HepG2 (cell line): ENCODE measurements at regions not wholly inside any gene's neighbourhood (a gene's known extent, or its start where the extent isn't known, plus 50 kb on each side); places are given as distances from the start of the nearest gene placed in this dataset.
A peak's percentile ranks its signal among the peaks of the same experiment; 100 is the strongest.

Source experiments
- ATAC-seq: fragments of 200-7000 bp; cut with Tn5 transposase; 3 replicates; pipeline ENCODE4 v1.9.1; 2020; ENCODE audit warnings: mild to moderate bottlenecking, moderate library complexity
- BruUV-seq: library from RNA; stranded (reverse); fragments of 400-500 nt; replicated peaks from 2 replicates; lab custom pipeline; 2021; lab: Mats Ljungman, UMichigan
- CTCF ChIA-PET: fragments of 300-600 bp; formaldehyde crosslinking; extraction: SDS; loops from one replicate; lab custom pipeline; 2021; ENCODE audit warnings: low total read pairs, inconsistent platforms, low intra/inter-chr PET ratio; lab: Yijun Ruan, JAX
- POLR2A ChIA-PET: fragments of 350-600 bp; sonication (Branson Sonifier 250); formaldehyde crosslinking; loops from one replicate; lab custom pipeline; 2020; ENCODE audit warnings: antibody characterized with exemption, inconsistent platforms; lab: Yijun Ruan, JAX
- DNase-seq: peaks from one replicate; pipeline ENCODE4 v3.0.0-alpha.2; 2015; ENCODE audit warnings: low spot score
- FAIRE-seq: peaks from 3 replicates; lab custom pipeline; 2011; peaks lifted over from hg19 to GRCh38; lab: Jason Lieb, UNC
- H2AFZ ChIP-seq: one replicate; pipeline ENCODE4 v1.6.1; 2011; ENCODE audit warnings: low read length, inconsistent platforms
- H3K27ac ChIP-seq: fragments of 300-600 bp; 3 replicates; pipeline ENCODE4 v1.8.0; 2011; ENCODE audit warnings: mixed run types, mild to moderate bottlenecking, mixed read lengths, low read length, inconsistent platforms; ENCODE audit not compliant: insufficient read depth; ENCODE audit errors: extremely low read length
- H3K27me3 ChIP-seq, 2 experiments: fragments of 200-600 bp in 1 of 2; 2 replicates in 1 of 2; 3 replicates in 1 of 2; pipeline versions ENCODE4 v1.6.0 to v1.8.0; 2011; ENCODE audit warnings: low read length in 2 of 2, mild to moderate bottlenecking in 2 of 2, moderate library complexity in 2 of 2, inconsistent platforms in 1 of 2; ENCODE audit not compliant: insufficient read depth in 2 of 2, control insufficient read depth in 1 of 2
- H3K36me3 ChIP-seq, 2 experiments: fragments of 200-600 bp in 1 of 2; replicated peaks in 1 of 2; 2 replicates in 1 of 2; 3 replicates in 1 of 2; pipeline versions ENCODE4 v1.5.1 to v1.8.0; 2011; ENCODE audit warnings: low read length in 2 of 2, inconsistent platforms in 1 of 2; ENCODE audit not compliant: insufficient read depth in 2 of 2, control insufficient read depth in 1 of 2
- H3K4me1 ChIP-seq: 2 replicates; pipeline ENCODE4 v1.5.1; 2012; ENCODE audit warnings: low read length, inconsistent platforms; ENCODE audit not compliant: insufficient read depth
- H3K4me2 ChIP-seq: 2 replicates; pipeline ENCODE4 v1.6.0; 2011; ENCODE audit warnings: low read depth, low read length, inconsistent platforms
- H3K4me3 ChIP-seq, 3 experiments: fragments of 200-600 bp in 1 of 3; sonication (generic), shearing (Covaris generic) in 1 of 3; replicated peaks in 1 of 3; 2 replicates each; pipeline ENCODE4 v1.5.1; 2011 to 2016; ENCODE audit warnings: low read length in 3 of 3, inconsistent platforms in 2 of 3, low read depth in 2 of 3, mild to moderate bottlenecking in 2 of 3, control low read depth in 1 of 3, mixed read lengths in 1 of 3; ENCODE audit not compliant: insufficient read depth in 1 of 3
- H3K79me2 ChIP-seq: one replicate; pipeline ENCODE4 v1.6.1; 2011; ENCODE audit warnings: low read length, inconsistent platforms; ENCODE audit not compliant: insufficient read depth
- H3K9ac ChIP-seq: 2 replicates; pipeline ENCODE4 v1.6.0; 2011; ENCODE audit warnings: mild to moderate bottlenecking, low read depth, low read length, inconsistent platforms; ENCODE audit not compliant: insufficient read depth
- H3K9me3 ChIP-seq: 2 replicates; pipeline ENCODE4 v1.5.1; 2012; ENCODE audit warnings: mild to moderate bottlenecking, low read length
- H4K20me1 ChIP-seq: 2 replicates; pipeline ENCODE4 v1.6.0; 2011; ENCODE audit warnings: inconsistent platforms, mild to moderate bottlenecking, low read length, moderate library complexity; ENCODE audit not compliant: insufficient read depth
- ARID2 ChIP-seq: sonication (generic); formaldehyde crosslinking; IDR thresholded peaks from 2 replicates; pipeline ENCODE4 v1.8.1; 2022; ENCODE audit warnings: mild to moderate bottlenecking, missing genetic modification reagents, borderline replicate concordance
- JDP2 ChIP-seq: sonication (generic); formaldehyde crosslinking; IDR thresholded peaks from 2 replicates; pipeline ENCODE4 v1.8.1; 2022; ENCODE audit warnings: missing genetic modification reagents, borderline replicate concordance
- NCOR1 ChIP-seq: fragments of 200-600 bp; sonication (generic); IDR thresholded peaks from 2 replicates; pipeline ENCODE4 v1.7.0; 2017; ENCODE audit warnings: antibody characterized with exemption, low read length, borderline replicate concordance
- ZFP36L1 ChIP-seq: sonication (generic); formaldehyde crosslinking; IDR thresholded peaks from 2 replicates; pipeline ENCODE4 v1.8.0; 2022; ENCODE audit warnings: mild to moderate bottlenecking, missing genetic modification reagents, moderate library complexity
- ZNF280B ChIP-seq: sonication (generic); formaldehyde crosslinking; IDR thresholded peaks from 2 replicates; pipeline ENCODE4 v1.5.0; 2020; ENCODE audit warnings: missing genetic modification reagents, mild to moderate bottlenecking, borderline replicate concordance
- ZNF317 ChIP-seq: sonication (generic); formaldehyde crosslinking; IDR thresholded peaks from 2 replicates; pipeline ENCODE4 v1.5.0; 2020; ENCODE audit warnings: mild to moderate bottlenecking, missing genetic modification reagents
- ZNF337 ChIP-seq: sonication (generic); formaldehyde crosslinking; IDR thresholded peaks from 2 replicates; pipeline ENCODE4 v1.5.1; 2020; ENCODE audit warnings: missing genetic modification reagents, low read depth, mild to moderate bottlenecking, borderline replicate concordance
- ZNF546 ChIP-seq: sonication (generic); formaldehyde crosslinking; conservative IDR thresholded peaks from 2 replicates; pipeline ENCODE4 v1.8.1; 2023; ENCODE audit warnings: mild to moderate bottlenecking, missing genetic modification reagents
- ZNF570 ChIP-seq: sonication (generic); formaldehyde crosslinking; IDR thresholded peaks from 2 replicates; pipeline ENCODE4 v1.4.0; 2020; ENCODE audit warnings: mild to moderate bottlenecking, missing genetic modification reagents, borderline replicate concordance
- ZNF749 ChIP-seq: sonication (generic); formaldehyde crosslinking; IDR thresholded peaks from 2 replicates; pipeline ENCODE4 v1.8.0; 2022; ENCODE audit warnings: mild to moderate bottlenecking, missing genetic modification reagents, moderate library complexity, borderline replicate concordance
- WGBS: methylation state at CpG from one replicate; pipeline ENCODE4 v1.1.6; 2017; ENCODE audit warnings: low lambda C conversion rate; 5-methylcytosine and 5-hydroxymethylcytosine counted together
- in situ Hi-C: cut with HindIII; loops from 2 replicates; pipeline ENCODE4 v1.10.0; 2017; ENCODE audit warnings: low pct_unique_long_range_greater_than_20kb; ENCODE audit not compliant: extremely low pct_ligation_motif_present
- intact Hi-C: fragments of 100-400 bp; cut with micrococcal nuclease; formaldehyde crosslinking; loops from one replicate; pipeline ENCODE4 v1.10.0; 2022; ENCODE audit not compliant: unreplicated experiment

GRCh38 chr2:63716146-63716545 lies 125.5 kb upstream of the UGP2 start:
- DNase-seq, result no peak
- 18% methylated on average over 2 of the region's 2 CpGs for WGBS
- no peaks in the 10 kb centered on the region for H3K27me3 ChIP-seq
- intact Hi-C loops, result no loop called here
- H3K27ac ChIP-seq, result no peak overlapping the region
- no TSS peak for BruUV-seq
- H3K4me1 ChIP-seq, result peaks cover 34% of the 10 kb centered on the region
- in situ Hi-C loops, result no loop called here
- H3K79me2 ChIP-seq, result no peaks in the 10 kb centered on the region
- TF ChIP-seq ZNF280B (CRISPR knock-in tag) (no peak), ZNF570 (CRISPR knock-in tag) (no peak), ZNF546 (CRISPR knock-in tag) (no peak), ARID2 (CRISPR knock-in tag) (no peak), ZFP36L1 (CRISPR knock-in tag) (no peak), JDP2 (CRISPR knock-in tag) (no peak), ZNF337 (CRISPR knock-in tag) (no peak)
- TF ChIP-seq, all 625 proteins: peak for 0
- H3K4me3 ChIP-seq, result no peak overlapping the region
- ATAC-seq (no peak), FAIRE-seq (no peak)
- POLR2A ChIA-PET, result no interaction called here
- H2AFZ ChIP-seq, result no peak overlapping the region
- H4K20me1 ChIP-seq, result no peaks in the 10 kb centered on the region
- no peak overlapping the region for H3K9ac ChIP-seq
- CTCF ChIA-PET, result no interaction called here
- H3K9me3 ChIP-seq, result no peaks in the 10 kb centered on the region
- no peak overlapping the region for H3K4me2 ChIP-seq
- H3K36me3 ChIP-seq, result no peaks in the 10 kb centered on the region

- H3K36me3 ChIP-seq, result no peaks in the 10 kb centered on the region
- no peaks in the 10 kb centered on the region for H3K9me3 ChIP-seq
- no peak overlapping the region for H3K4me3 ChIP-seq
- no peak for DNase-seq
- H3K4me1 ChIP-seq, result peaks cover 45% of the 10 kb centered on the region
- no peaks in the 10 kb centered on the region for H3K27me3 ChIP-seq
- no peaks in the 10 kb centered on the region for H4K20me1 ChIP-seq
- H2AFZ ChIP-seq, result no peak overlapping the region
- FAIRE-seq, result no peak
- in situ Hi-C loops, result no loop called here
- TF ChIP-seq ZNF317, result peak; percentile 73; the same call in 1 of the 2 replicates
- no peak for TF ChIP-seq NCOR1
- TF ChIP-seq ZNF749, result no peak
- WGBS, result 70% methylated on average over 1 of the region's 1 CpG
- intact Hi-C loops, result no loop called here
- no peaks in the 10 kb centered on the region for H3K79me2 ChIP-seq
- POLR2A ChIA-PET, result no interaction called here
- H3K9ac ChIP-seq, result no peak overlapping the region
- peak; percentile 28; the same call in 1 of the 3 replicates for ATAC-seq
- H3K4me2 ChIP-seq, result no peak overlapping the region
- no TSS peak for BruUV-seq
- H3K27ac ChIP-seq, result no peak overlapping the region
- CTCF ChIA-PET, result no interaction called here
Observed at GRCh38 chr2:63719052-63719451, 122.6 kb upstream of the UGP2 start.
